GM23248 (cell line): ENCODE measurements at regions not wholly inside any gene's neighbourhood (a gene's known extent, or its start where the extent isn't known, plus 50 kb on each side); places are given as distances from the start of the nearest gene placed in this dataset.

Experiments used
- EZH2 ChIP-seq: fragments of 200-600 bp; sonication (generic); IDR thresholded peaks from 2 replicates; pipeline ENCODE4 v1.6.1; 2018; ENCODE audit warnings: antibody characterized with exemption, mild to moderate bottlenecking; ENCODE audit not compliant: insufficient read depth, poor library complexity, severe bottlenecking
- EZH2phosphoT487 ChIP-seq: fragments of 200-600 bp; sonication (generic); IDR thresholded peaks from 2 replicates; pipeline ENCODE4 v1.6.1; 2018; ENCODE audit warnings: antibody characterized with exemption, moderate library complexity, mild to moderate bottlenecking, low read depth; ENCODE audit not compliant: insufficient read depth

- TF ChIP-seq EZH2phosphoT487 = no peak
- TF ChIP-seq EZH2 = no peak
Observed at GRCh38 chr2:16172324-16173175, 232.2 kb downstream of the MYCN start.
